T-helper 2 cell treated with Interferon-gamma antibody and Interleukin-4, amounts not matched to agents 5 μg/mL and 100 μg/mL, for 36 hours (primary cell): ENCODE measurements at regions not wholly inside any gene's neighbourhood (a gene's known extent, or its start where the extent isn't known, plus 50 kb on each side); places are given as distances from the start of the nearest gene placed in this dataset.
"Not testable (repeated sequence)": the region's sequence is repeated elsewhere in the genome, so short reads cannot be mapped to it uniquely, and the experiment has no call there.

Experiments used
- DNase-seq: peaks from one replicate; pipeline ENCODE4 v3.0.0; 2021; ENCODE audit warnings: low spot score
- H3K27ac Mint-ChIP-seq: one replicate; pipeline ENCODE4 v1.8.0; 2021; ENCODE audit warnings: mild to moderate bottlenecking, mixed read lengths
- H3K27me3 Mint-ChIP-seq: one replicate; pipeline ENCODE4 v1.8.0; 2021; ENCODE audit warnings: low read depth, mixed read lengths
- H3K36me3 Mint-ChIP-seq: one replicate; pipeline ENCODE4 v1.8.0; 2021; ENCODE audit warnings: low read depth, mixed read lengths
- H3K4me1 Mint-ChIP-seq: one replicate; pipeline ENCODE4 v1.8.0; 2021; ENCODE audit warnings: low read depth, mixed read lengths
- H3K4me3 Mint-ChIP-seq: one replicate; pipeline ENCODE4 v1.8.0; 2022; ENCODE audit warnings: mild to moderate bottlenecking, moderate library complexity, mixed read lengths
- H3K9me3 Mint-ChIP-seq: one replicate; pipeline ENCODE4 v1.8.0; 2021; ENCODE audit warnings: mixed read lengths

GRCh38 chr20:56744325-56744821 lies 115.3 kb downstream of the TFAP2C start:
- H3K9me3 Mint-ChIP-seq, H3K27ac Mint-ChIP-seq, DNase-seq, H3K36me3 Mint-ChIP-seq, H3K4me1 Mint-ChIP-seq, H3K4me3 Mint-ChIP-seq, H3K27me3 Mint-ChIP-seq: not testable (repeated sequence)

DNA sequence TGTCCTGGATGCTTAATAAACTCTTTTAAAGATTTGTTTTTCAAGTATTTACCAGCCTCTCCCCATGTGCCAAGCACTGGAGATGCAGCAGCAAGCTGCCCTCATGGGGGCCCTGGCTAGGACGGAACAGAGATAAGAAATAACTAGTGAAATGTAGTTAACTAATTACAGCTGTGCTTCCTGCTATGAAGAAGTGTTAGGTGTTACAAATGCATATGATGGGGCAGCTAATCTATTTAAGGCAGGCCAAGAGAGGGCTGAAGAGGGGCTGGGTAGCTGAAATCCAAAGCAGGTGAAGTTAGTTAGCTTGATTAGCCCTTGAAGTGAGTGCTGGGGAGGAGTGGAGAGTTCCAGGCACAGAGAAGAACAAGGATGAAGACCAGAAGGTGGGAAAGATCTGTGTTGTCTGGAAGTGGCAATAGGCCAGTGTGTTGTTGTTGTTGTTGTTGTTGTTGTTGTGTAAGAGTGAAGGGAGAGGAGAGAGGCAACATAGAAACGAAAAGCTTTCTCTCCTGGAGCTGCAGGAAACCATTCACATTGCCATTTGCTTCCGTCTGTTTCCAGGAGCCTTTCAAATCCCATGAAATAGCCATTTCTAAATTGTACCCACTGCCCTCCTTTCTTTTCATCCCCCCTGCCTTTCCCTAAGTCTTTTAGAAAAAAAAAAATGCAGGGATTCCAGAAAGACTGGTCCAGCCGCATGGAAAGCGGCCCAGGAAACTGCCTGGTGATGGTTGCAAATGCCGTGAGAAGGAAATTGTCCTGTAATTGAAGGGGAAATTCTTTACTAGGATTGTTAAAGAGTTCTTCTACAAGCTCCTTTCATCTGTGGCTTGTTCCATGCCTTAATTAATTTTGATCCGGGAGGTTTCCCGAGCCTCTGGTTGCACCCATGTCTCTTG lies 119.6 kb downstream of the TFAP2C start:
- peaks cover 9% of the 10 kb centered on the region for H3K27me3 Mint-ChIP-seq
- no peak overlapping the region for H3K4me3 Mint-ChIP-seq
- no peaks in the 10 kb centered on the region for H3K9me3 Mint-ChIP-seq
- no peaks in the 10 kb centered on the region for H3K4me1 Mint-ChIP-seq
- no peaks in the 10 kb centered on the region for H3K36me3 Mint-ChIP-seq
- no peak overlapping the region for H3K27ac Mint-ChIP-seq
- no peak for DNase-seq

- no peaks in the 10 kb centered on the region for H3K9me3 Mint-ChIP-seq
- H3K4me3 Mint-ChIP-seq: no peak overlapping the region
- no peaks in the 10 kb centered on the region for H3K36me3 Mint-ChIP-seq
- peaks cover 9% of the 10 kb centered on the region for H3K27me3 Mint-ChIP-seq
- H3K4me1 Mint-ChIP-seq: no peaks in the 10 kb centered on the region
- H3K27ac Mint-ChIP-seq: no peak overlapping the region
- DNase-seq: no peak
These were observed 121.3 kb downstream of the TFAP2C start for GRCh38 chr20:56750430-56750829.

- H3K4me1 Mint-ChIP-seq: no peaks in the 10 kb centered on the region
- peaks cover 9% of the 10 kb centered on the region for H3K27me3 Mint-ChIP-seq
- H3K27ac Mint-ChIP-seq: no peak overlapping the region
- no peaks in the 10 kb centered on the region for H3K9me3 Mint-ChIP-seq
- H3K36me3 Mint-ChIP-seq: no peaks in the 10 kb centered on the region
- H3K4me3 Mint-ChIP-seq: no peak overlapping the region
- DNase-seq: no peak
These were observed 123.2 kb downstream of the TFAP2C start for GRCh38 chr20:56752274-56752673.

GRCh38 chr20:56755201-56755600 lies 126.1 kb downstream of the TFAP2C start:
- H3K4me1 Mint-ChIP-seq: no peaks in the 10 kb centered on the region
- H3K27ac Mint-ChIP-seq: no peak overlapping the region
- H3K4me3 Mint-ChIP-seq: no peak overlapping the region
- no peaks in the 10 kb centered on the region for H3K36me3 Mint-ChIP-seq
- no peaks in the 10 kb centered on the region for H3K9me3 Mint-ChIP-seq
- H3K27me3 Mint-ChIP-seq: no peaks in the 10 kb centered on the region
- no peak for DNase-seq

- H3K4me1 Mint-ChIP-seq, DNase-seq, H3K27ac Mint-ChIP-seq, H3K9me3 Mint-ChIP-seq, H3K27me3 Mint-ChIP-seq, H3K4me3 Mint-ChIP-seq, H3K36me3 Mint-ChIP-seq: not testable (repeated sequence)
These were observed 127.6 kb downstream of the TFAP2C start for GRCh38 chr20:56756658-56757057.

GRCh38 chr20:56758706-56759105 lies 129.6 kb downstream of the TFAP2C start:
- DNase-seq: no peak
- Mint-ChIP-seq H3K9me3 (no peaks in the 10 kb centered on the region), H3K36me3 (no peaks in the 10 kb centered on the region), H3K27ac (no peak overlapping the region), H3K4me3 (no peak overlapping the region), H3K4me1 (no peaks in the 10 kb centered on the region), H3K27me3 (no peaks in the 10 kb centered on the region)

GRCh38 chr20:56759741-56760278 lies 130.7 kb downstream of the TFAP2C start:
- no peaks in the 10 kb centered on the region for H3K9me3 Mint-ChIP-seq
- no peak for DNase-seq
- no peak overlapping the region for H3K27ac Mint-ChIP-seq
- H3K27me3 Mint-ChIP-seq: no peaks in the 10 kb centered on the region
- H3K36me3 Mint-ChIP-seq: no peaks in the 10 kb centered on the region
- H3K4me1 Mint-ChIP-seq: no peaks in the 10 kb centered on the region
- no peak overlapping the region for H3K4me3 Mint-ChIP-seq

DNA sequence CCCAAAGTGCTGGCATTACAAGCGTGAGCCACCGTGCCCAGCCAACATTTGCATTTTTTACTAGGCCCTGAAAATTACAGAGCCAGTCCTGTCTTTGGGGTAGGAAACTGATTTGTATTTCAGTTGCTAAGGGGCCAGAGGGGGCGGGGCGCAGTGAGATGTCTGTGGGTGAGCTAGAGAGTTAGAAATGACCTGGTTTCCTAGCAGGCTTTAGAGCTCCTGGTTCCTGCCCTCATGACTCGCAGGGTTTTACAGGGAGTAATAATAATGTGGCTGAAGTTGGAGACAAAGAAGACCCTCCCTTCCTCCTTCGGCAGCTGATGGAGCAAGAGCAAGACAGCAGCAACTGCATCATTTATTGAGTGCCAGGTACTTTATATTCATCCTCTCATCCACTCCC lies 131.5 kb downstream of the TFAP2C start:
- Mint-ChIP-seq H3K9me3 (no peaks in the 10 kb centered on the region), H3K4me1 (no peaks in the 10 kb centered on the region)

GRCh38 chr20:56761393-56761792 lies 132.3 kb downstream of the TFAP2C start:
- Mint-ChIP-seq H3K9me3 (no peaks in the 10 kb centered on the region), H3K4me3 (no peak overlapping the region), H3K27me3 (no peaks in the 10 kb centered on the region), H3K4me1 (no peaks in the 10 kb centered on the region), H3K36me3 (no peaks in the 10 kb centered on the region), H3K27ac (no peak overlapping the region)
- no peak for DNase-seq

More for the DNA sequence above, 131.5 kb downstream of the TFAP2C start:
- Mint-ChIP-seq H3K27me3 (no peaks in the 10 kb centered on the region), H3K4me3 (no peak overlapping the region), H3K27ac (no peak overlapping the region), H3K36me3 (no peaks in the 10 kb centered on the region)
- DNase-seq: no peak

DNA sequence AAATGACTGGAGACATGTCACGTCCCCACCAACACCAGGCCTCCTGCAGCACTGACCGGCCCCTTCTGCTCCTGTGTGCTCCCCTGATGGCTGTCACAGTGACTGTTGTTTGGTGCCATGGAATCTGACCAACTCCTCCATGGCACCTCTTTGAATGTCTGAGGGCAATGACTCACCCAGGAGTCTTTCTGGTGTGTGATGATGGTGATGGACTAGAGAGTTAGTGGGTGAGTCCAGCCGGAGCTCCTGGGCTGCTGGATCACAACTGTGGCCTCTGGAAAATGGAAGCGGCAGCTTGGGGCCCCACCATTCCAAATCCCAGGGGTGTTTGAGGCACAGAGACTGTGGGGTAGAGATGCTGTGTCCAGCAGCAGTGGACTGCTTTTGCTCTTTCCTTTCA lies 133.3 kb downstream of the TFAP2C start:
- no peaks in the 10 kb centered on the region for H3K36me3 Mint-ChIP-seq
- H3K4me3 Mint-ChIP-seq: no peak overlapping the region
- no peaks in the 10 kb centered on the region for H3K4me1 Mint-ChIP-seq
- H3K27ac Mint-ChIP-seq: no peak overlapping the region
- no peak for DNase-seq
- H3K9me3 Mint-ChIP-seq: no peaks in the 10 kb centered on the region
- no peaks in the 10 kb centered on the region for H3K27me3 Mint-ChIP-seq

DNA sequence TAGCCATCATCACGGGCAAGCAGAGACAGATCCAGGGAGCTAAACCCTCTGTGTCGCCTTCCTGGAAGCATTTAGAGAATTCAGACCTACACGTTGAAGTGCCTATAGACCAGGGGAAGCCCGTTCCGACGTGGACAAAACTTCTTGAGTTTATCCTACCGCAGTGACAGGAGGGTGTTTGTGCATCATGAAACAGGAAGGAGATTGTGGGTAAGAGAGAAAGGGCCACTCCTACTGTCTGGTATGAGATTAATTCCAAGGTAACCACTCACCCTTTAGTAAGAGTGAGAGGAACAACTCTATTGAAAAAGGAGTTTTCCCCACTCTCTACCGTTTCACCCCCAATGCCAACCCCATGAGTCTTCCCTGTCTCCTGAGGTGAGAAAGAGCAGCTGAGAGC lies 133.7 kb downstream of the TFAP2C start:
- H3K4me3 Mint-ChIP-seq: no peak overlapping the region
- H3K4me1 Mint-ChIP-seq: no peaks in the 10 kb centered on the region
- H3K27ac Mint-ChIP-seq: no peak overlapping the region
- no peaks in the 10 kb centered on the region for H3K9me3 Mint-ChIP-seq
- no peaks in the 10 kb centered on the region for H3K36me3 Mint-ChIP-seq
- H3K27me3 Mint-ChIP-seq: no peaks in the 10 kb centered on the region
- DNase-seq: no peak

- Mint-ChIP-seq H3K27ac (no peak overlapping the region), H3K4me3 (no peak overlapping the region), H3K4me1 (no peaks in the 10 kb centered on the region), H3K9me3 (no peaks in the 10 kb centered on the region), H3K36me3 (no peaks in the 10 kb centered on the region), H3K27me3 (no peaks in the 10 kb centered on the region)
- no peak for DNase-seq
These were observed 135.6 kb downstream of the TFAP2C start for GRCh38 chr20:56764671-56765070.

- Mint-ChIP-seq H3K4me1 (no peaks in the 10 kb centered on the region), H3K27ac (no peak overlapping the region), H3K27me3 (no peaks in the 10 kb centered on the region), H3K36me3 (no peaks in the 10 kb centered on the region), H3K4me3 (no peak overlapping the region), H3K9me3 (no peaks in the 10 kb centered on the region)
- DNase-seq: no peak
These were observed 136.3 kb downstream of the TFAP2C start for GRCh38 chr20:56765172-56766073.
